Hematopoietic multipotent progenitor cell (in vitro differentiated cells): ENCODE measurements at regions not wholly inside any gene's neighbourhood (a gene's known extent, or its start where the extent isn't known, plus 50 kb on each side); places are given as distances from the start of the nearest gene placed in this dataset.
"Not testable (repeated sequence)": the region's sequence is repeated elsewhere in the genome, so short reads cannot be mapped to it uniquely, and the experiment has no call there.

ENCODE experiments used
- DNase-seq, 3 donors: peaks; one replicate each; pipeline ENCODE4 v3.0.0-alpha.2; 2011 to 2015; ENCODE audit warnings: low read depth in 2 of 3, low spot score in 2 of 3

GRCh38 chrX:65610481-65610880 lies 57.0 kb upstream of the MSN start:
- DNase-seq: no peak

- peak in 1 of 3 donors; percentile 70 for DNase-seq
Measured at GRCh38 chrX:65610040-65610439, 57.4 kb upstream of the MSN start.

GRCh38 chrX:65609237-65609636 lies 58.2 kb upstream of the MSN start:
- DNase-seq: no peak

GRCh38 chrX:65608026-65608425 lies 59.4 kb upstream of the MSN start:
- no peak for DNase-seq

- peak in 1 of 3 donors; percentile 12 for DNase-seq
Measured at GRCh38 chrX:65607070-65607742, 60.2 kb upstream of the MSN start.

GRCh38 chrX:65602221-65602560 lies 65.3 kb upstream of the MSN start:
- no peak for DNase-seq

- peak in 2 of 3 donors; percentile 53 to 78 for DNase-seq
Measured at GRCh38 chrX:65601530-65602220, 65.8 kb upstream of the MSN start.

- peak in 1 of 3 donors; percentile 24 for DNase-seq
Measured at GRCh38 chrX:65601126-65601525, 66.3 kb upstream of the MSN start.

GRCh38 chrX:65600106-65600505 lies 65.5 kb upstream of the LAS1L start:
- no peak for DNase-seq

GRCh38 chrX:65598559-65599147 lies 64.1 kb upstream of the LAS1L start:
- DNase-seq: peak in 1 of 3 donors; percentile 4

- peak in 2 of 3 donors; percentile 64 to 77 for DNase-seq
Measured at GRCh38 chrX:65596270-65597034, 61.9 kb upstream of the LAS1L start.

GRCh38 chrX:65595460-65595876 lies 60.9 kb upstream of the LAS1L start:
- peak; percentile 83 to 97 (median 89) for DNase-seq

GRCh38 chrX:65591206-65591605 lies 56.6 kb upstream of the LAS1L start:
- DNase-seq: no peak

GRCh38 chrX:65589304-65589703 lies 54.7 kb upstream of the LAS1L start:
- DNase-seq: no peak

- DNase-seq: no peak
Measured at GRCh38 chrX:65588795-65589194, 54.2 kb upstream of the LAS1L start.

GRCh38 chrX:65587616-65588526 lies 53.3 kb upstream of the LAS1L start:
- DNase-seq: peak in 2 of 3 donors; percentile 57 to 59

GRCh38 chrX:65586491-65586890 lies 51.9 kb upstream of the LAS1L start:
- DNase-seq: no peak

GRCh38 chrX:65585226-65585625 lies 50.6 kb upstream of the LAS1L start:
- not testable (repeated sequence) for DNase-seq
